ENCODE measurements at regions not wholly inside any gene's neighbourhood (a gene's known extent, or its start where the extent isn't known, plus 50 kb on each side); places are given as distances from the start of the nearest gene placed in this dataset.

GRCh38 chr7:26065652-26066051, 86.3 kb upstream of the NFE2L3 start:
- TF ChIP-seq MAX (IDR thresholded peaks at IDR 0.05; ENCODE audit: insufficient read depth, insufficient read length) (no peak), POLR2A (IDR thresholded peaks at IDR 0.05; ENCODE audit: low read depth, low read length) (no peak), EZH2 (IDR thresholded peaks at IDR 0.05; ENCODE audit: borderline replicate concordance, low read depth, low read length, severe bottlenecking) (no peak), JUN (IDR thresholded peaks at IDR 0.05; ENCODE audit: borderline replicate concordance, insufficient read depth, insufficient read length, low read depth) (no peak), GATA2 (IDR thresholded peaks at IDR 0.05; ENCODE audit: insufficient read depth, insufficient read length, low read depth, low read length) (no peak), MYC (IDR thresholded peaks at IDR 0.05; ENCODE audit: low read depth, low read length) (no peak)
- no peaks in the 10 kb centered on the region for H3K4me1 ChIP-seq (ENCODE audit: control insufficient read depth, extremely low read depth, insufficient read depth, low read length)
- intact Hi-C loops (cut with micrococcal nuclease) = no loop called here
- H3K9ac ChIP-seq (replicated peaks; ENCODE audit: extremely low read depth, insufficient read depth, low read length) = no peak overlapping the region
- no peak overlapping the region for H2AFZ ChIP-seq (ENCODE audit: low read depth, low read length)
- no peaks in the 10 kb centered on the region for H3K9me1 ChIP-seq (replicated peaks; ENCODE audit: control insufficient read depth, extremely low read depth, insufficient read depth, low read length)
- H4K20me1 ChIP-seq (replicated peaks; ENCODE audit: control insufficient read depth, extremely low read depth, insufficient read depth, low read length) = no peaks in the 10 kb centered on the region
- dilution Hi-C loops (cut with MboI; ENCODE audit: extremely low pct_ligation_motif_present, low sequenced_read_pairs) = no loop called here
- H3K27me3 ChIP-seq (ENCODE audit: control insufficient read depth in 2 of 2, insufficient read depth in 2 of 2, low read length in 2 of 2) = peaks cover 5 to 7% of the 10 kb centered on the region in 2 experiments
- POLR2A ChIA-PET = no interaction called here
- H3K4me3 ChIP-seq (replicated peaks in 1 of 3; ENCODE audit: insufficient read depth in 1 of 3, low read depth in 1 of 3, low read length in 3 of 3) = no peak overlapping the region
- H3K36me3 ChIP-seq (ENCODE audit: control insufficient read depth in 2 of 2, extremely low read depth in 1 of 2, insufficient read depth in 2 of 2, low read length in 2 of 2) = no peaks in the 10 kb centered on the region
- CTCF ChIA-PET = interaction anchor here (1.0 kb wide), 1 partner anchor 173 kb away, joined by 3 read pairs; no protein-coding TSS in a partner anchor
- no peak overlapping the region for H3K4me2 ChIP-seq (ENCODE audit: insufficient read depth, low read length)
- no peak overlapping the region for H3K27ac ChIP-seq (ENCODE audit: insufficient read depth, low read depth, low read length)
- BruUV-seq (replicated peaks) = no TSS peak
- FAIRE-seq (no peak), DNase-seq (ENCODE audit: low read depth, low spot score) (no peak)
- no peaks in the 10 kb centered on the region for H3K9me3 ChIP-seq (replicated peaks; ENCODE audit: control insufficient read depth, insufficient read depth, low read length)
- H3K79me2 ChIP-seq (ENCODE audit: control insufficient read depth, insufficient read depth, low read length) = no peaks in the 10 kb centered on the region

- no peak overlapping the region for H2AFZ ChIP-seq (ENCODE audit: low read depth, low read length)
- FAIRE-seq (no peak), DNase-seq (ENCODE audit: low read depth, low spot score) (no peak)
- no peaks in the 10 kb centered on the region for H3K9me1 ChIP-seq (replicated peaks; ENCODE audit: control insufficient read depth, extremely low read depth, insufficient read depth, low read length)
- H3K36me3 ChIP-seq (ENCODE audit: control insufficient read depth in 2 of 2, extremely low read depth in 1 of 2, insufficient read depth in 2 of 2, low read length in 2 of 2) = no peaks in the 10 kb centered on the region
- TF ChIP-seq POLR2AphosphoS5 (IDR thresholded peaks at IDR 0.05; ENCODE audit: insufficient read depth, low read depth, low read length) = no peak
- TF ChIP-seq POLR2A (IDR thresholded peaks at IDR 0.05; ENCODE audit: low read depth, low read length) = no peak
- TF ChIP-seq MAX (IDR thresholded peaks at IDR 0.05; ENCODE audit: insufficient read depth, insufficient read length) = no peak
- no peak for TF ChIP-seq FOS (IDR thresholded peaks at IDR 0.05; ENCODE audit: borderline replicate concordance, insufficient read depth, low read length)
- no peak for TF ChIP-seq JUN (IDR thresholded peaks at IDR 0.05; ENCODE audit: borderline replicate concordance, insufficient read depth, insufficient read length, low read depth)
- no peak for TF ChIP-seq GATA2 (IDR thresholded peaks at IDR 0.05; ENCODE audit: insufficient read depth, insufficient read length, low read depth, low read length)
- TF ChIP-seq CTCF (IDR thresholded peaks at IDR 0.05; ENCODE audit: extremely low read depth in 1 of 2, insufficient read depth in 1 of 2, low read depth in 1 of 2, low read length in 2 of 2) = no peak
- TF ChIP-seq EZH2 (IDR thresholded peaks at IDR 0.05; ENCODE audit: borderline replicate concordance, low read depth, low read length, severe bottlenecking) = no peak
- TF ChIP-seq MYC (IDR thresholded peaks at IDR 0.05; ENCODE audit: low read depth, low read length) = no peak
- POLR2A ChIA-PET = no interaction called here
- H3K79me2 ChIP-seq (ENCODE audit: control insufficient read depth, insufficient read depth, low read length) = no peaks in the 10 kb centered on the region
- H4K20me1 ChIP-seq (replicated peaks; ENCODE audit: control insufficient read depth, extremely low read depth, insufficient read depth, low read length) = no peaks in the 10 kb centered on the region
- peaks cover 3 to 5% of the 10 kb centered on the region in 2 experiments for H3K27me3 ChIP-seq (ENCODE audit: control insufficient read depth in 2 of 2, insufficient read depth in 2 of 2, low read length in 2 of 2)
- no peak overlapping the region for H3K4me2 ChIP-seq (ENCODE audit: insufficient read depth, low read length)
- H3K4me3 ChIP-seq (replicated peaks in 1 of 3; ENCODE audit: insufficient read depth in 1 of 3, low read depth in 1 of 3, low read length in 3 of 3) = no peak overlapping the region
- H3K27ac ChIP-seq (ENCODE audit: insufficient read depth, low read depth, low read length) = no peak overlapping the region
- intact Hi-C loops (cut with micrococcal nuclease) (no loop called here), dilution Hi-C loops (cut with MboI; ENCODE audit: extremely low pct_ligation_motif_present, low sequenced_read_pairs) (no loop called here)
- CTCF ChIA-PET = interaction anchor here (0.9 kb wide), 1 partner anchor 12 kb away, joined by 3 read pairs; no protein-coding TSS in a partner anchor
- no TSS peak for BruUV-seq (replicated peaks)
- no peaks in the 10 kb centered on the region for H3K9me3 ChIP-seq (replicated peaks; ENCODE audit: control insufficient read depth, insufficient read depth, low read length)
- H3K9ac ChIP-seq (replicated peaks; ENCODE audit: extremely low read depth, insufficient read depth, low read length) = no peak overlapping the region
- H3K4me1 ChIP-seq (ENCODE audit: control insufficient read depth, extremely low read depth, insufficient read depth, low read length) = no peaks in the 10 kb centered on the region
Measured at GRCh38 chr7:26066736-26067135, 85.3 kb upstream of the NFE2L3 start.
